SK-N-SH treated with all-trans-retinoic acid at 6 μM for 48 hours (cell line): ENCODE measurements at regions not wholly inside any gene's neighbourhood (a gene's known extent, or its start where the extent isn't known, plus 50 kb on each side); places are given as distances from the start of the nearest gene placed in this dataset.

Source experiments
- POU6F1 ChIP-seq: fragments of 250-450 bp; sonication (Bioruptor Pico); IDR thresholded peaks from 2 replicates; pipeline ENCODE4 v1.8.0; 2021; ENCODE audit warnings: low read depth, mild to moderate bottlenecking, moderate library complexity, borderline replicate concordance
- ZFP30 ChIP-seq: fragments of 450-650 bp; formaldehyde crosslinking; IDR thresholded peaks from 2 replicates; pipeline ENCODE4 v1.5.0; 2022; ENCODE audit warnings: mild to moderate bottlenecking, moderate library complexity

- no peak for TF ChIP-seq POU6F1
- TF ChIP-seq ZFP30 (CRISPR knock-in tag): no peak
These were observed 260.5 kb upstream of the RORA start for GRCh38 chr15:61489571-61489970.
